HEK293T (cell line): ENCODE measurements at regions not wholly inside any gene's neighbourhood (a gene's known extent, or its start where the extent isn't known, plus 50 kb on each side); places are given as distances from the start of the nearest gene placed in this dataset.

Experiments used
- CTCF ChIA-PET: fragments of 350-600 bp; formaldehyde crosslinking; extraction: SDS; loops from one replicate; lab custom pipeline; 2021; ENCODE audit warnings: antibody characterized with exemption, inconsistent platforms; lab: Yijun Ruan, JAX
- POLR2A ChIA-PET: fragments of 350-600 bp; formaldehyde crosslinking; extraction: SDS; loops from one replicate; lab custom pipeline; 2020; ENCODE audit warnings: antibody characterized with exemption, inconsistent platforms; lab: Yijun Ruan, JAX
- DNase-seq: peaks from one replicate; pipeline ENCODE4 v3.0.0; 2012; ENCODE audit warnings: mixed read lengths; ENCODE audit errors: extremely low spot score
- ARNT ChIP-seq: fragments of 450-650 bp; IDR thresholded peaks from 2 replicates; pipeline ENCODE4 v1.6.1; 2017; ENCODE audit warnings: mild to moderate bottlenecking
- BHLHE40 ChIP-seq: fragments of 450-650 bp; IDR thresholded peaks from 2 replicates; pipeline ENCODE4 v1.6.1; 2016; ENCODE audit warnings: mild to moderate bottlenecking, moderate library complexity, borderline replicate concordance
- CTBP1 ChIP-seq: fragments of 450-650 bp; IDR thresholded peaks from 2 replicates; pipeline ENCODE4 v1.6.1; 2016; ENCODE audit warnings: borderline replicate concordance
- ELF4 ChIP-seq: fragments of 450-650 bp; IDR thresholded peaks from 2 replicates; pipeline ENCODE4 v1.6.1; 2017; ENCODE audit warnings: antibody characterized with exemption
- FOXA1 ChIP-seq: fragments of 450-650 bp; IDR thresholded peaks from 2 replicates; pipeline ENCODE4 v1.6.1; 2016; ENCODE audit warnings: mild to moderate bottlenecking
- FOXK2 ChIP-seq: fragments of 450-650 bp; IDR thresholded peaks from 2 replicates; pipeline ENCODE4 v1.6.1; 2016; ENCODE audit warnings: mild to moderate bottlenecking
- FOXM1 ChIP-seq: fragments of 450-650 bp; IDR thresholded peaks from 2 replicates; pipeline ENCODE4 v1.6.1; 2017; ENCODE audit warnings: mild to moderate bottlenecking, borderline replicate concordance
- HDGF ChIP-seq: fragments of 450-650 bp; IDR thresholded peaks from 2 replicates; pipeline ENCODE4 v1.6.1; 2017; ENCODE audit warnings: antibody characterized with exemption, borderline replicate concordance
- L3MBTL2 ChIP-seq: fragments of 450-650 bp; conservative IDR thresholded peaks from 2 replicates; pipeline ENCODE4 v1.6.1; 2016; ENCODE audit warnings: mild to moderate bottlenecking
- LEF1 ChIP-seq: fragments of 450-650 bp; IDR thresholded peaks from 2 replicates; pipeline ENCODE4 v1.6.1; 2017; ENCODE audit warnings: mild to moderate bottlenecking, borderline replicate concordance
- NFRKB ChIP-seq: fragments of 450-650 bp; IDR thresholded peaks from 2 replicates; pipeline ENCODE4 v1.6.1; 2016; ENCODE audit warnings: mild to moderate bottlenecking, moderate library complexity
- SP1 ChIP-seq: fragments of 450-650 bp; IDR thresholded peaks from 2 replicates; pipeline ENCODE4 v1.6.1; 2017
- SUZ12 ChIP-seq: fragments of 450-650 bp; IDR thresholded peaks from 2 replicates; pipeline ENCODE4 v1.6.1; 2016; ENCODE audit warnings: mild to moderate bottlenecking
- TARDBP ChIP-seq: fragments of 450-650 bp; IDR thresholded peaks from 2 replicates; pipeline ENCODE4 v1.6.1; 2016
- ZNF384 ChIP-seq: fragments of 450-650 bp; IDR thresholded peaks from 2 replicates; pipeline ENCODE4 v1.6.1; 2016
- TF ChIP-seq, protein P1 (sequence below): fragments of 450-650 bp; IDR thresholded peaks from 2 replicates; pipeline ENCODE4 v1.6.1; 2016

DNA sequence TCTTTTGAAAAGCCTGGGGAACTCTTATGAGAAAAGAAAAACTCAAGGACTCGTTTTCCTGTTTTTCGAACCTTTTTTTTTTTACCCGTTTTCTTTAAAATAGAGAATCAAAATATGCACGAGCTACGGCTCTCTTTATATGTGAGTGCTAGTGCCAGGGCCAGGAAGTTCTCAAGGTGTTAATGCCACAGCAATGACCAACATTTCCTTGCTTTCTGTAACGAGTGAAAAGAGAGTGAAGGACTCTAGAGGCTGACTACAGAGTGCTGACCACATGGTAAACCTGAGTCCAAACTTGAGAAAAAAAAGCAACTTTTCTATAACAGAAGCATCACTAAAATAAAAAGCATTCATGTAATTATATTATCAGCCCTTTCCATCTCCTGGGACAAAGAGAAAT lies 102.2 kb upstream of the SLC28A3 start:
- POLR2A ChIA-PET, result interaction anchor here (0.6 kb wide), 1 partner anchor 11 kb away, joined by 3 read pairs; no protein-coding TSS in a partner anchor
- CTCF ChIA-PET, result interaction anchor here (0.7 kb wide), 1 partner anchor 14 kb away, joined by 3 read pairs; no protein-coding TSS in a partner anchor
- TF ChIP-seq SUZ12 (no peak), ZNF384 (no peak), FOXA1 (no peak), FOXM1 (no peak), TARDBP (no peak), BHLHE40 (no peak), ARNT (no peak)
- TF ChIP-seq, protein P1, sequence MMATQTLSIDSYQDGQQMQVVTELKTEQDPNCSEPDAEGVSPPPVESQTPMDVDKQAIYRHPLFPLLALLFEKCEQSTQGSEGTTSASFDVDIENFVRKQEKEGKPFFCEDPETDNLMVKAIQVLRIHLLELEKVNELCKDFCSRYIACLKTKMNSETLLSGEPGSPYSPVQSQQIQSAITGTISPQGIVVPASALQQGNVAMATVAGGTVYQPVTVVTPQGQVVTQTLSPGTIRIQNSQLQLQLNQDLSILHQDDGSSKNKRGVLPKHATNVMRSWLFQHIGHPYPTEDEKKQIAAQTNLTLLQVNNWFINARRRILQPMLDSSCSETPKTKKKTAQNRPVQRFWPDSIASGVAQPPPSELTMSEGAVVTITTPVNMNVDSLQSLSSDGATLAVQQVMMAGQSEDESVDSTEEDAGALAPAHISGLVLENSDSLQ, result no peak
- no peak for DNase-seq

DNA sequence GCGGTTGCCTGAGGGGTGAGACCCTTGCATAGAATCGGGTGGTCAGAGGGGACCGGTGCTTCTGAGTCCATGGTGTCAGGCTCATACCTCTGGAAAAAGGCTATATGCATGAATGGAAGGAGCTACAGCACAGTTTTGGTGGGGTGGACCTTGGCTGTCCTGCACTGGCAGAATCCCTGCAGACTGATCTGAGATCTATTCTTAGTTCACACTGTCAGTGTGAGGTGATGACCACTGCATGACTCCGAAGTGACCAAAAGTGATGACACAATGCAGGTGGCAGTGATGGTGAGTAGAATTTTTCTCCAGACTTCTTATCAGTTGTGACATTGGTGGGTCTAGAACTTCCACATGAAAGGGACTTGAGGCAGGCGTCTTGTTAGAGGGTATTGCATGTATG lies 105.2 kb upstream of the SLC28A3 start:
- no peak for TF ChIP-seq ZNF384
- TF ChIP-seq, protein P1, result no peak
- no peak for TF ChIP-seq CTBP1
- no peak for TF ChIP-seq ELF4
- no peak for TF ChIP-seq FOXM1
- TF ChIP-seq FOXK2, result no peak
- TF ChIP-seq FOXA1, result no peak
- DNase-seq, result no peak
- POLR2A ChIA-PET, result no interaction called here
- CTCF ChIA-PET, result no interaction called here

DNA sequence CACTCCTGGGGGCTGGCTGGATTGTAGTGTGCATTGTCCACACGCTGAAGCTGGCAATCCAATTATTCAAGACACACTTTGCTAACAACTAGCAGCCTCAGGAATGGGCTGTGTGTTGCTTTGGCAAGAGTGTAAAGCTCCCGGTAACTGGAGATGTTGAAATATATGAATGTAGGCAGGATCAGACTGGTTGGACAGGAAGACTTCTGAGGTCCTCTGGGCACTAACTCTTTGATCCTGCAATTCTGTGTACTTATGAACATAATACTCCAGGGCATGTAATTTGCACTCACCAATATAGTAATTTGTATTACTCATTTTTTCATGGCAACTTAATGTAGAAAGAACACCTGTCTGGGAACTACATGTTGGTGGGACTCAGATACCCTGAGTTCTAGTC lies 106.7 kb upstream of the SLC28A3 start:
- ChIA-PET CTCF (no interaction called here), POLR2A (no interaction called here)
- TF ChIP-seq L3MBTL2 (no peak), FOXM1 (no peak), FOXA1 (no peak), TARDBP (no peak), LEF1 (no peak), ARNT (no peak), FOXK2 (no peak), BHLHE40 (no peak), ELF4 (no peak), SP1 (no peak), ZNF384 (no peak), CTBP1 (no peak), SUZ12 (no peak), NFRKB (no peak), HDGF (no peak)
- TF ChIP-seq, protein P1, result no peak
- DNase-seq, result no peak

DNA sequence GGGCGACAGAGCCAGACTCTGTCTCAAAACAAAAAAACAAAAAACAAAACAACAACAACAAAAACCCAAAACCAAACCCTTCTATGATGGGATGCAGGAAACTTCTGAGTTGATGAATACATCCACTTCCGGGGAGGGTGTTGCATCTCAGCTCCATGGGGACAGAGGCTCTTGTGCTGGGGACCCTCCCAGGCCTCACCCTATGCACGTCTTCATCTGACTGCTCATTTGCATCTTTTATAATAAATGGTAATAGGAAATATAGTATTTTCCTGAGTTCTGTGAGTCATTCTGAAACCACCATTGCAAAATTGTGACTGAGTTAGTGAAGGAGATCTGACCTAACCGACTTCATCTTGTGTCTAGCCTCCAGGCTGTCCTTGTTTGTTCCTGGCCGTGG lies 109.5 kb upstream of the SLC28A3 start:
- POLR2A ChIA-PET, result no interaction called here
- CTCF ChIA-PET, result interaction anchor here (0.6 kb wide), 1 partner anchor 25 kb away, joined by 10 read pairs; no protein-coding TSS in a partner anchor
- TF ChIP-seq TARDBP (no peak), FOXK2 (no peak), ELF4 (no peak), SP1 (no peak), SUZ12 (no peak), FOXM1 (no peak), ZNF384 (no peak), BHLHE40 (no peak), L3MBTL2 (no peak)
- DNase-seq, result no peak

DNA sequence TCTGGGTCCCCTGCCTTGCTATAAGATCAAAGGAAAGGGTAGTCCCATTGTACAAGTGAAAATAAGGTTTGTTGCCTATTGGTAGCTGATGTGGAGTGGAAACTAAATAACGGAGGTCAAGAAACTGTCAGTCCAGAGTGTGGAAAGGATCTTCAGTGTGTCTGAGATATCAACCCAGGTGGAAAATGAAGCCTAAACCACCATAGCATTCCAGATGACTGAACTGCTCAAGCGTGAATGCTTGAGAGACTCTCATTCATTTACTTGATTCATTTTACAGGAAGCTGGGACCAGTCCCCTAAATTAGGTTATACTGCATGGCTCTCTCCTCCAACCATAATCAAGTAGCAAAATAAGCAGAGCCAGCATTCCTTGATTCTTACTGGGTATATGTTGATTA lies 116.0 kb upstream of the SLC28A3 start:
- POLR2A ChIA-PET, result no interaction called here
- TF ChIP-seq FOXM1, result no peak
- no peak for TF ChIP-seq CTBP1
- TF ChIP-seq HDGF, result no peak
- TF ChIP-seq ARNT, result no peak
- TF ChIP-seq BHLHE40, result no peak
- no peak for DNase-seq
- CTCF ChIA-PET, result no interaction called here

DNA sequence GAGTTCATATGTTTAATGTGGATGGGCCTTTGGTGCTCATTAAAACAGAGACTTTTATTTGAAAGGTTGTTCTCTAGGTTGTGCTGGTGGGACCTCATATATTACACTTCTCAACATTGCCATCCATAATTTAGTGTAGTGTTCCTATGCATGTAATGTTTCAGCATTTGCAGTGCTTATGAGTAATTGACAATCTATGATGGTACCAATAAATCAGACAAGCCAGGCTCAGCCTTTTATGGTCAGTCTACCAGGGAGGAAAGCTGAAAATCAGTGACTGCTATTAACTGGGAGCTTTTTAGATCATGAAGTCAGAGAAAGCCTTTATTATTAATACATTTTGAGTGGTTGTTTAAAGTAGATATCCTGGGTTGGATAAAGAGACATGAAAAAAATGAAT lies 120.1 kb upstream of the SLC28A3 start:
- POLR2A ChIA-PET, result no interaction called here
- no peak for TF ChIP-seq SUZ12
- no peak for TF ChIP-seq FOXA1
- DNase-seq, result no peak
- CTCF ChIA-PET, result no interaction called here

DNA sequence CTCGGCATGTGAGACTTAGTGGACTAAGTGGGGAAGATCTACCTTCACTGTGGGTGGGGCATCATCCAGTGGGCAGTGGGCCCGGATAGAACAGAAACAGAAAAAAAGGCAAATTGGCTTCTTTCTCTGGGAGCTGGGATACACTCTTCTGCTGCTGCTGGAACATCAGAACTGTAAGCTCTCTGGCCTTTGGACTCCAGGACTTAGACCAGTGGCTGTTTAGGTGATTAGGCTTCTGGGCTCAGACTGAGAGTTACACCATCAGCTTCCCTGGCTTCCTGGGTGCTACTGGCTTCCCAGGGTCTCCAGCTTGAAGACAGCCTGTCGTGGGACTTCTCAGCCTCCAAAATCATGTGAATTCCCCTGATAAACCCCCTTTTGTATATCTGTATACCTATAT lies 122.7 kb upstream of the SLC28A3 start:
- TF ChIP-seq HDGF (no peak), SUZ12 (no peak), LEF1 (no peak), BHLHE40 (no peak), CTBP1 (no peak), ARNT (no peak), SP1 (no peak), TARDBP (no peak), FOXK2 (no peak), L3MBTL2 (no peak), FOXA1 (no peak), ELF4 (no peak), ZNF384 (no peak), NFRKB (no peak)
- TF ChIP-seq, protein P1, result no peak
- ChIA-PET POLR2A (no interaction called here), CTCF (no interaction called here)
- no peak for DNase-seq
